ENCODE measurements at regions not wholly inside any gene's neighbourhood (a gene's known extent, or its start where the extent isn't known, plus 50 kb on each side); places are given as distances from the start of the nearest gene placed in this dataset.

DNA sequence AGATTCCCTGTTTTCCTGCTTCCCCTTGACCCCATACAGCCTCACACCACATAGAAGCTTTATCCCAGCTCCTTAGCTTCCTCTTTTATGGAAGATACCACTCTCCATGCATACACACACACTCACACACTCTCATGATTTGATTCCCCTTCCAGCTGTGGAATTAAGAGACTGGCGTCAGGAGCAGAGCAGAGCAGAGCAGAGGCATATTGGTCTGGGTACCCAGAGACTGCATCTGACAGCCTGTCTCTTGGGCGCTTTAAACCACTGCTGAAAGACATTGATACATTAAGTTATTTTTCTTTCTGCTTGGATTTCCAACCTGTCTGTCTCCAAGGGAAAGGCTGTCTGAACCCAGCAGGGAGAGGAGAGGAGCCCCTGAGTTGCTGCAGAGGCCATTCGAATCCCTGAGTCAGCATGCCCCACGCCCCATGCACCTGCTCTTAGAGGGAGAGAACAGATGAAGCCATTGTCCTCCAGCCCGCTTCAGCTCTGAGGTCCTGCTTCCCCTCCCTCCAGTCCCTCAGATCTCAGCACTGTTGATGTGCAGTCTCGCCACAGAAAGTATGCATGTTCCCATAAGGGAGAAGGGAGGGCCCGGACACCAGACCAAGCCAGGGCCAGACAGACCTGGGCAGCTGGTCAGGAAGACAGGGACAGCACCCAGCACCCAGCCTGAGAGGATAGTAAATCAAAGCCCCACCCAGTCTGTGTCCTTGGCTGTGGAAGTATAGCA lies 66.7 kb upstream of the GJB5 start:
- H3K4me3 ChIP-seq (replicated peaks in 1 of 3; ENCODE audit: low read depth in 2 of 3, low read length in 3 of 3), result no peak overlapping the region
- Mint-ChIP-seq H3K36me3 (no peaks in the 10 kb centered on the region), H3K4me3 (no peak overlapping the region), H3K27me3 (ENCODE audit: low read depth in 3 of 3) (peaks cover 0 to 12% (median 3%) of the 10 kb centered on the region in 3 donors), H3K4me1 (no peaks in the 10 kb centered on the region), H3K27ac (no peak overlapping the region), H3K9me3 (peaks cover 0 to 6% (median 5%) of the 10 kb centered on the region in 7 donors)
- no peak overlapping the region for H2AFZ ChIP-seq (ENCODE audit: insufficient read depth, low read depth, low read length, poor library complexity, severe bottlenecking)
- no peaks in the 10 kb centered on the region for H3K79me2 ChIP-seq (ENCODE audit: insufficient read depth, low read length)
- H3K36me3 ChIP-seq (replicated peaks in 1 of 2; ENCODE audit: control insufficient read depth in 1 of 2, insufficient read depth in 2 of 2, low read length in 2 of 2), result no peaks in the 10 kb centered on the region
- WGBS (ENCODE audit: insufficient coverage), result 93% methylated on average over 4 of the region's 7 CpGs
- H3K4me2 ChIP-seq (replicated peaks; ENCODE audit: extremely low read depth, low read length, poor library complexity, severe bottlenecking), result no peak overlapping the region
- H3K9ac ChIP-seq (ENCODE audit: insufficient read depth, low read length, poor library complexity, severe bottlenecking), result no peak overlapping the region
- H3K27me3 ChIP-seq (ENCODE audit: control insufficient read depth in 2 of 2, insufficient read depth in 2 of 2, low read length in 2 of 2), result no peaks in the 10 kb centered on the region
- H3K9me3 ChIP-seq (replicated peaks in 1 of 2; ENCODE audit: control insufficient read depth in 1 of 2, insufficient read depth in 1 of 2, low read length in 2 of 2), result peaks cover 0 to 5% of the 10 kb centered on the region in 2 donors
- H3K4me1 ChIP-seq (ENCODE audit: control insufficient read depth in 1 of 2, insufficient read depth in 2 of 2, low read length in 2 of 2), result no peaks in the 10 kb centered on the region
- no peak overlapping the region for H3K27ac ChIP-seq (ENCODE audit: low read depth in 1 of 2, low read length in 2 of 2)
- TF ChIP-seq, protein P1, sequence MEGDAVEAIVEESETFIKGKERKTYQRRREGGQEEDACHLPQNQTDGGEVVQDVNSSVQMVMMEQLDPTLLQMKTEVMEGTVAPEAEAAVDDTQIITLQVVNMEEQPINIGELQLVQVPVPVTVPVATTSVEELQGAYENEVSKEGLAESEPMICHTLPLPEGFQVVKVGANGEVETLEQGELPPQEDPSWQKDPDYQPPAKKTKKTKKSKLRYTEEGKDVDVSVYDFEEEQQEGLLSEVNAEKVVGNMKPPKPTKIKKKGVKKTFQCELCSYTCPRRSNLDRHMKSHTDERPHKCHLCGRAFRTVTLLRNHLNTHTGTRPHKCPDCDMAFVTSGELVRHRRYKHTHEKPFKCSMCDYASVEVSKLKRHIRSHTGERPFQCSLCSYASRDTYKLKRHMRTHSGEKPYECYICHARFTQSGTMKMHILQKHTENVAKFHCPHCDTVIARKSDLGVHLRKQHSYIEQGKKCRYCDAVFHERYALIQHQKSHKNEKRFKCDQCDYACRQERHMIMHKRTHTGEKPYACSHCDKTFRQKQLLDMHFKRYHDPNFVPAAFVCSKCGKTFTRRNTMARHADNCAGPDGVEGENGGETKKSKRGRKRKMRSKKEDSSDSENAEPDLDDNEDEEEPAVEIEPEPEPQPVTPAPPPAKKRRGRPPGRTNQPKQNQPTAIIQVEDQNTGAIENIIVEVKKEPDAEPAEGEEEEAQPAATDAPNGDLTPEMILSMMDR (IDR thresholded peaks at IDR 0.05), result no peak
- DNase-seq, result no peak
- H4K20me1 ChIP-seq (ENCODE audit: insufficient read depth, low read length), result no peaks in the 10 kb centered on the region
- intact Hi-C loops (cut with micrococcal nuclease), result no loop called here

DNA sequence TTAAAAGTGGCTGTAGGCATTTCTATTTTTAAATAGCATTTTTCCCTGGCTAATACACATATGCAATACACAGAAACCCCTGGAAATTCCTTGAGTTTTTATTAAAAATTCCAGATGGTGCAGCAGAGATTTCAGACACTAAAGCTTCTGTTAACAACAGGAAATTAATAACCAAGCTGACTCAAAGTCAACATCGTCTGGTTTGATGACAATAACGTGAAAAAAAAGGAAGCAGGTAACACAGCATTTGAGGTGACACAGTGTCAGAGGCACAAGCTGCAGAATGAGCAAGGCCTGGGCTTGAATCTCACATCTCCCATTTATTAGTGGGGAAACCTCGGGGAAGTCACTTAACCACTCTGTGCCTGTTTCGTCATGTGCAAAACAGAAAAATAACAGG lies 64.6 kb upstream of the GJB5 start:
- no peak overlapping the region for H3K27ac Mint-ChIP-seq

More for the DNA sequence above, 64.6 kb upstream of the GJB5 start:
- H4K20me1 ChIP-seq (ENCODE audit: insufficient read depth, low read length), result no peaks in the 10 kb centered on the region
- peaks cover 0 to 5% of the 10 kb centered on the region in 2 donors for H3K9me3 ChIP-seq (replicated peaks in 1 of 2; ENCODE audit: control insufficient read depth in 1 of 2, insufficient read depth in 1 of 2, low read length in 2 of 2)
- H3K36me3 ChIP-seq (replicated peaks in 1 of 2; ENCODE audit: control insufficient read depth in 1 of 2, insufficient read depth in 2 of 2, low read length in 2 of 2), result no peaks in the 10 kb centered on the region
- H3K27me3 ChIP-seq (ENCODE audit: control insufficient read depth in 2 of 2, insufficient read depth in 2 of 2, low read length in 2 of 2), result no peaks in the 10 kb centered on the region
- TF ChIP-seq, protein P1 (IDR thresholded peaks at IDR 0.05), result no peak
- H3K79me2 ChIP-seq (ENCODE audit: insufficient read depth, low read length), result no peaks in the 10 kb centered on the region
- 0% methylated on average over 2 of the region's 4 CpGs for WGBS (ENCODE audit: insufficient coverage)
- H3K4me1 ChIP-seq (ENCODE audit: control insufficient read depth in 1 of 2, insufficient read depth in 2 of 2, low read length in 2 of 2), result no peaks in the 10 kb centered on the region
- no peak overlapping the region for H3K4me3 ChIP-seq (replicated peaks in 1 of 3; ENCODE audit: low read depth in 2 of 3, low read length in 3 of 3)
- no peak overlapping the region for H2AFZ ChIP-seq (ENCODE audit: insufficient read depth, low read depth, low read length, poor library complexity, severe bottlenecking)
- H3K9ac ChIP-seq (ENCODE audit: insufficient read depth, low read length, poor library complexity, severe bottlenecking), result no peak overlapping the region
- no peak overlapping the region for H3K4me2 ChIP-seq (replicated peaks; ENCODE audit: extremely low read depth, low read length, poor library complexity, severe bottlenecking)
- Mint-ChIP-seq H3K4me1 (no peaks in the 10 kb centered on the region), H3K36me3 (no peaks in the 10 kb centered on the region), H3K9me3 (peaks cover 0 to 6% (median 5%) of the 10 kb centered on the region in 7 donors), H3K4me3 (no peak overlapping the region), H3K27me3 (ENCODE audit: low read depth in 3 of 3) (peaks cover 1 to 5% (median 5%) of the 10 kb centered on the region in 3 donors)
- no peak overlapping the region for H3K27ac ChIP-seq (ENCODE audit: low read depth in 1 of 2, low read length in 2 of 2)
- intact Hi-C loops (cut with micrococcal nuclease), result no loop called here
- no peak for DNase-seq
